ENCODE measurements at regions not wholly inside any gene's neighbourhood (a gene's known extent, or its start where the extent isn't known, plus 50 kb on each side); places are given as distances from the start of the nearest gene placed in this dataset.
"Not testable (repeated sequence)": the region's sequence is repeated elsewhere in the genome, so short reads cannot be mapped to it uniquely, and the experiment has no call there.

- TF ChIP-seq CTCF (conservative IDR thresholded peaks at IDR 0.05; ENCODE audit: low read depth, low read length) = no peak
- DNase-seq (ENCODE audit: low read depth) = no peak
- H3K4me3 ChIP-seq (ENCODE audit: low read depth, low read length) = no peak overlapping the region
Measured at GRCh38 chr2:35820391-35820790, 535.2 kb upstream of the CRIM1 start.

- no peak for TF ChIP-seq CTCF (conservative IDR thresholded peaks at IDR 0.05; ENCODE audit: low read depth, low read length)
- DNase-seq (ENCODE audit: low read depth) = no peak
- no peak overlapping the region for H3K4me3 ChIP-seq (ENCODE audit: low read depth, low read length)
Measured at GRCh38 chr2:35819033-35819432, 536.5 kb upstream of the CRIM1 start.

- H3K4me3 ChIP-seq (ENCODE audit: low read depth, low read length) = not testable (repeated sequence)
Measured at GRCh38 chr2:35818359-35818758, 537.2 kb upstream of the CRIM1 start.

GRCh38 chr2:35814597-35814996, 541.0 kb upstream of the CRIM1 start:
- not testable (repeated sequence) for DNase-seq (ENCODE audit: low read depth); H3K4me3 ChIP-seq (ENCODE audit: low read depth, low read length)

More at GRCh38 chr2:35818359-35818758, 537.2 kb upstream of the CRIM1 start:
- not testable (repeated sequence) for DNase-seq (ENCODE audit: low read depth)

GRCh38 chr2:35803126-35803525, 552.5 kb upstream of the CRIM1 start:
- no peak for TF ChIP-seq CTCF (conservative IDR thresholded peaks at IDR 0.05; ENCODE audit: low read depth, low read length)
- H3K4me3 ChIP-seq (ENCODE audit: low read depth, low read length) = no peak overlapping the region
- no peak for DNase-seq (ENCODE audit: low read depth)

GRCh38 chr2:35794796-35795450, 560.7 kb upstream of the CRIM1 start:
- TF ChIP-seq CTCF (conservative IDR thresholded peaks at IDR 0.05; ENCODE audit: low read depth, low read length) = no peak
- no peak for DNase-seq (ENCODE audit: low read depth)
- H3K4me3 ChIP-seq (ENCODE audit: low read depth, low read length) = no peak overlapping the region

- TF ChIP-seq CTCF (conservative IDR thresholded peaks at IDR 0.05; ENCODE audit: low read depth, low read length) = no peak
- no peak for DNase-seq (ENCODE audit: low read depth)
- H3K4me3 ChIP-seq (ENCODE audit: low read depth, low read length) = no peak overlapping the region
Measured at GRCh38 chr2:35790292-35790691, 565.3 kb upstream of the CRIM1 start.

GRCh38 chr2:35788543-35788942, 567.0 kb upstream of the CRIM1 start:
- no peak for DNase-seq (ENCODE audit: low read depth)
- H3K4me3 ChIP-seq (ENCODE audit: low read depth, low read length) = no peak overlapping the region
- no peak for TF ChIP-seq CTCF (conservative IDR thresholded peaks at IDR 0.05; ENCODE audit: low read depth, low read length)
